BLaER1 (cell line): ENCODE measurements at regions not wholly inside any gene's neighbourhood (a gene's known extent, or its start where the extent isn't known, plus 50 kb on each side); places are given as distances from the start of the nearest gene placed in this dataset.

Source experiments
- H3K27ac ChIP-seq: shearing (Covaris generic); formaldehyde crosslinking; 2 replicates; pipeline ENCODE4 v1.8.1; 2022
- H3K27me3 ChIP-seq: shearing (Covaris generic); formaldehyde crosslinking; 2 replicates; pipeline ENCODE4 v1.8.1; 2022
- H3K36me3 ChIP-seq: shearing (Covaris generic); formaldehyde crosslinking; 2 replicates; pipeline ENCODE4 v1.8.1; 2022
- H3K4me1 ChIP-seq: shearing (Covaris generic); formaldehyde crosslinking; 2 replicates; pipeline ENCODE4 v1.8.1; 2022
- H3K4me2 ChIP-seq: shearing (Covaris generic); formaldehyde crosslinking; 2 replicates; pipeline ENCODE4 v1.8.1; 2022
- H3K4me3 ChIP-seq: shearing (Covaris generic); formaldehyde crosslinking; 2 replicates; pipeline ENCODE4 v1.8.1; 2022
- H3K9ac ChIP-seq: shearing (Covaris generic); formaldehyde crosslinking; 2 replicates; pipeline ENCODE4 v1.8.1; 2022
- H3K9me3 ChIP-seq: shearing (Covaris generic); formaldehyde crosslinking; 2 replicates; pipeline ENCODE4 v1.8.1; 2022
- H4K20me1 ChIP-seq: shearing (Covaris generic); formaldehyde crosslinking; 2 replicates; pipeline ENCODE4 v1.8.1; 2022
- Cebpa-rat ChIP-seq: shearing (Covaris generic); IDR thresholded peaks from 2 replicates; pipeline ENCODE4 v1.8.1; 2022

- H3K9me3 ChIP-seq: peaks cover 7% of the 10 kb centered on the region
- no peak overlapping the region for H3K4me2 ChIP-seq
- H4K20me1 ChIP-seq: no peaks in the 10 kb centered on the region
- 0 out of 2 replicates have a peak, but pooled peaks cover 4% of the 10 kb centered on the region for H3K27me3 ChIP-seq
- H3K27ac ChIP-seq: no peak overlapping the region
- TF ChIP-seq Cebpa-rat: no peak
- H3K9ac ChIP-seq: no peak overlapping the region
- peaks cover 4% of the 10 kb centered on the region; the same call in 1 of the 2 replicates for H3K4me1 ChIP-seq
- H3K36me3 ChIP-seq: no peaks in the 10 kb centered on the region
- no peak overlapping the region for H3K4me3 ChIP-seq
Observed at GRCh38 chr3:194201953-194202666, 66.2 kb downstream of the HES1 start.

GRCh38 chr3:194203482-194204041, 67.6 kb downstream of the HES1 start:
- Histone ChIP-seq H3K9me3 (peaks cover 7% of the 10 kb centered on the region), H4K20me1 (no peaks in the 10 kb centered on the region), H3K27me3 (0 out of 2 replicates have a peak, but pooled peaks cover 4% of the 10 kb centered on the region), H3K4me1 (peaks cover 4% of the 10 kb centered on the region; the same call in 1 of the 2 replicates), H3K36me3 (no peaks in the 10 kb centered on the region), H3K9ac (no peak overlapping the region), H3K4me2 (no peak overlapping the region), H3K27ac (no peak overlapping the region), H3K4me3 (no peak overlapping the region)
- TF ChIP-seq Cebpa-rat: no peak

- no peak overlapping the region for H3K4me2 ChIP-seq
- no peak overlapping the region for H3K27ac ChIP-seq
- H3K27me3 ChIP-seq: 0 out of 2 replicates have a peak, but pooled peaks cover 4% of the 10 kb centered on the region
- H3K9me3 ChIP-seq: peaks cover 7% of the 10 kb centered on the region
- H3K9ac ChIP-seq: no peak overlapping the region
- peaks cover 4% of the 10 kb centered on the region; the same call in 1 of the 2 replicates for H3K4me1 ChIP-seq
- no peak overlapping the region for H3K4me3 ChIP-seq
- no peaks in the 10 kb centered on the region for H4K20me1 ChIP-seq
- no peak for TF ChIP-seq Cebpa-rat
- H3K36me3 ChIP-seq: no peaks in the 10 kb centered on the region
Observed at GRCh38 chr3:194204042-194204987, 68.4 kb downstream of the HES1 start.

- TF ChIP-seq Cebpa-rat: no peak
- H3K9me3 ChIP-seq: peaks cover 7% of the 10 kb centered on the region
- no peak overlapping the region for H3K4me2 ChIP-seq
- H3K27me3 ChIP-seq: 0 out of 2 replicates have a peak, but pooled peaks cover 4% of the 10 kb centered on the region
- no peak overlapping the region for H3K27ac ChIP-seq
- no peaks in the 10 kb centered on the region for H3K36me3 ChIP-seq
- peaks cover 4% of the 10 kb centered on the region; the same call in 1 of the 2 replicates for H3K4me1 ChIP-seq
- no peaks in the 10 kb centered on the region for H4K20me1 ChIP-seq
- H3K4me3 ChIP-seq: no peak overlapping the region
- no peak overlapping the region for H3K9ac ChIP-seq
Observed at GRCh38 chr3:194205675-194206133, 69.8 kb downstream of the HES1 start.

- Histone ChIP-seq H4K20me1 (no peaks in the 10 kb centered on the region), H3K9ac (no peak overlapping the region), H3K27me3 (0 out of 2 replicates have a peak, but pooled peaks cover 4% of the 10 kb centered on the region), H3K4me1 (peaks cover 4% of the 10 kb centered on the region; the same call in 1 of the 2 replicates), H3K36me3 (no peaks in the 10 kb centered on the region), H3K27ac (no peak overlapping the region), H3K4me2 (no peak overlapping the region), H3K9me3 (peaks cover 7% of the 10 kb centered on the region), H3K4me3 (no peak overlapping the region)
- no peak for TF ChIP-seq Cebpa-rat
Observed at GRCh38 chr3:194206320-194206719, 70.4 kb downstream of the HES1 start.

GRCh38 chr3:194208709-194209108, 72.8 kb downstream of the HES1 start:
- 0 out of 2 replicates have a peak, but pooled peaks cover 4% of the 10 kb centered on the region for H3K27me3 ChIP-seq
- no peak for TF ChIP-seq Cebpa-rat
- no peak overlapping the region for H3K9ac ChIP-seq
- no peak overlapping the region for H3K4me3 ChIP-seq
- no peaks in the 10 kb centered on the region for H4K20me1 ChIP-seq
- no peaks in the 10 kb centered on the region for H3K36me3 ChIP-seq
- peaks cover 7% of the 10 kb centered on the region for H3K9me3 ChIP-seq
- H3K27ac ChIP-seq: no peak overlapping the region
- peaks cover 4% of the 10 kb centered on the region; the same call in 1 of the 2 replicates for H3K4me1 ChIP-seq
- no peak overlapping the region for H3K4me2 ChIP-seq

- H3K9me3 ChIP-seq: no peaks in the 10 kb centered on the region
- no peaks in the 10 kb centered on the region for H4K20me1 ChIP-seq
- H3K36me3 ChIP-seq: no peaks in the 10 kb centered on the region
- no peak overlapping the region for H3K27ac ChIP-seq
- H3K27me3 ChIP-seq: no peaks in the 10 kb centered on the region
- no peak overlapping the region for H3K4me3 ChIP-seq
- no peak overlapping the region for H3K9ac ChIP-seq
- TF ChIP-seq Cebpa-rat: no peak
- no peak overlapping the region for H3K4me2 ChIP-seq
- no peaks in the 10 kb centered on the region for H3K4me1 ChIP-seq
Observed at GRCh38 chr3:194212161-194212844, 76.4 kb downstream of the HES1 start.

- Histone ChIP-seq H3K27ac (no peak overlapping the region), H4K20me1 (no peaks in the 10 kb centered on the region), H3K4me1 (no peaks in the 10 kb centered on the region), H3K4me2 (no peak overlapping the region), H3K9me3 (no peaks in the 10 kb centered on the region), H3K36me3 (no peaks in the 10 kb centered on the region), H3K9ac (no peak overlapping the region), H3K4me3 (no peak overlapping the region), H3K27me3 (no peaks in the 10 kb centered on the region)
- no peak for TF ChIP-seq Cebpa-rat
Observed at GRCh38 chr3:194212845-194213331, 76.9 kb downstream of the HES1 start.

- Histone ChIP-seq H3K27ac (no peak overlapping the region), H3K4me3 (no peak overlapping the region), H3K9me3 (no peaks in the 10 kb centered on the region), H3K4me2 (no peak overlapping the region), H3K4me1 (no peaks in the 10 kb centered on the region), H3K9ac (no peak overlapping the region), H3K36me3 (no peaks in the 10 kb centered on the region), H4K20me1 (no peaks in the 10 kb centered on the region), H3K27me3 (no peaks in the 10 kb centered on the region)
- TF ChIP-seq Cebpa-rat: no peak
Observed at GRCh38 chr3:194215392-194215791, 79.4 kb downstream of the HES1 start.
